Stimulated activated CD4-positive, alpha-beta T cell treated with anti-CD3 and anti-CD28 coated beads, Interleukin-2, amount 100 ng/mL, for 48 hours (primary cell): ENCODE measurements at regions not wholly inside any gene's neighbourhood (a gene's known extent, or its start where the extent isn't known, plus 50 kb on each side); places are given as distances from the start of the nearest gene placed in this dataset.
A peak's percentile ranks its signal among the peaks of the same experiment; 100 is the strongest.
"Not testable (repeated sequence)": the region's sequence is repeated elsewhere in the genome, so short reads cannot be mapped to it uniquely, and the experiment has no call there.

Experiments
- DNase-seq, 2 donors: peaks; one replicate each; pipeline ENCODE4 v3.0.0-alpha.2; 2020

DNA sequence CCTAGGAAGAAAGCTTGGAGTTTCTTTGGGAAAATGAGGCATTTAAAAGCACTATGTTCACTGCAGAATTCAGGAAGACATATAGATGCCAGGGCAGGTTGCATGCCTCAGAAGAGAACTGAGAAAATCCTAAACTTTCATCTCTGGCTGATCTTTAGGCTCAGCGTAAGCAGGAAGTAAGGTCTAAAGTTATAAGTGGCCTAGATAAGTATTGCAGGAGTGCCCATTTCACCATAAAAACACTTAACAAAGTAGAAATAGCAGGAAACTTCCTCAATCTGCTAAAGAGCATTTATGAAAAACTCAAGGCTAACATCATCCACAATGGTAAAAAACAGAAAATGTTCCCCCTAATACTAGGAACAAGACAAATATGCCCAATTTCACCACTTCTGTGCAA lies 320.3 kb downstream of the BMP2 start:
- DNase-seq, result no peak

DNA sequence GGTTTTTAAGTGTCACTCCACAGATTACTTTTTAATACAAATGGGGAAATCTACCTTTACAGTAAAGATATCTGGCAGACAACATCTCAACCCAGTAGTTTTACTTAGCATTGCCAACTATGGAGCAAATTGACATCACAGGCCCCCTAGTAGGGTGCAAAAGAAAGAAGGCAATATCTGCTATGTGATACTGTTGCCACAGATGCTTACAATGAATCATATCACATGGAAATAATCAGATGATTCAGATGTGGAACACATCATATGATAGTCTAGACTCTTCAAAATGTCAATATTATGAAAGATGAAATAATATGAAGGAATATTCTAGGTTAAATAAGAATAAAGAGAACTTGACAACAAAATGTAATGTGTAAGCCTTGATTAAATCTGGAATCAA lies 322.5 kb downstream of the BMP2 start:
- DNase-seq, result no peak

DNA sequence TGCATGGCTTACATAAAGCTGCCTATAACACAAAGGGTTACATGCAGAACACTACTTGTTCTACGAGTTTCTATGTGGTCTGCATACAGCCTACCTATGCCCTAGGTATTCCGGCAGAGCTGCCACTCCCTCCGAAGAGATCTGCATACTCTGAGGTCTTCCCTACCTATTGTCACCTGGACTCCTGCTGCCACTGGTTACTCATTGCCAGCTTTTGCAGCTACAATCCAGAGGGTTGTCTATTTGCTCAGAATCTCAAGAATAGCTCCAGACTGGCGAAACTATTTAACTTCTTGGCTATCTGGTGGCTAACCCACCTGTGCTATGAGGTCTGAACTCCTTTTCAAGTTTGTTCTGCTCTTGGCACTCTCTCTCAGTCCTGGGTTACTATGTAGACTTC lies 323.3 kb downstream of the BMP2 start:
- DNase-seq, result no peak

DNA sequence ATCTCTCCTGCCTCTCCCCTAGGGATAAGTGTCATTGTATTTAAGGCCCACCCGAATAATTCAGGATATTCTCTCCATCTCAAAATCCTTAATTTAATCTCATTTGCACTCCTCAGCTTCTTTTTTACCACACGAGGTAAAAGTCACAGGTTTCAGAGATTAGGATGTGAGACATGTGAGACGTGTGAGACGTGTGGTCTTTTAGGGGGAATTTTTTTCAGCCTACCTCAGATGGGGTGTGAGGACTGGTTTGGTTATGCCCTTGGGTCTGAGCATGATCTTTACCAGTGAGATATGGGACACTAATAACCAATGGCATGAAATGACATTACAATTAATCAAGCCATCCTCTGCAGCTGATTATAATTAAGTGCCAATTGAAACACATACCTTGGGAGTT lies 324.2 kb downstream of the BMP2 start:
- no peak for DNase-seq

DNA sequence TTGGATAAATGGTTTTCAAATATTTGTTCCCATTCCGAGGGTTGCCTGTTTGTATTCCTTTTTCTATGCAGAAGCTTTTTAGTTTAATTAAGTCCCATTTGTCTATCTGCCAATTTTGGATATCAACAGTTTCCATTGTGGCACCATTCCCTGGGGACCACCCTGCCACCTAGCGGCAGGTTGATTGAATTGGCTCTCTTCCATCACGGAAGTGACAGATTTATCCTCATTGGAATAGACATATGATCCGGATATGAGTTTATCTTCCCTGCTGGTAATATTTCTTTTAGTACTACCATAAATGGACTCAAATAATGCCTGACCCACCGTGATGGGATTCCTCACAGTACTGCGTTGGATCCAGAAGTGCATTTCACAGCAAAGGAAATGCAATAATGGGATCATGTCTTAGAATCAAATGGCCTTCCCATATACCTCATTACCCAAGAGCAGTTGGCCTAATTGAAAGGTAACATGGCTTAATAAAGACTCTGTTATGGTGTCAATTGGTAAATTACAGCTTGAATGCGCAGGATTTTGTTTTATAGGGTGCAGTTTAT lies 327.0 kb downstream of the BMP2 start:
- peak in 1 of 2 donors; percentile 13 for DNase-seq

DNA sequence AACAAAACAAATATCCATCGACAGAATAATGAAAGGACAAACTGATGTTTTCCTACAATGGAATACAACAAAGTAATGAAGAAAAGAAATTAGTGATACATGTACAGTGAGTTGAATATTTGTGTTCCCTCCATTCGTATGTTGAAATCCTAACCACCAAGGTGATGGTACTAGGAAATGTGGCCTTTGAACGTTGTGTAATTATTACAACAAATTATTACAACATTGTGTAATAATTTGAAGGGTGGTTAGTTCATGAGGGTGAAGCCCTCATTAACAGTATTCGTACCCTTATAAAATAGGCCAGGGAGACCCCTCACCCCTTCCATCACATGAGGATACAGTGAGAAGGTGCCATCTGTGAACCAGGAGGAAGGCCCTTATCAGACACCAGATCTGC lies 339.4 kb downstream of the BMP2 start:
- no peak for DNase-seq

DNA sequence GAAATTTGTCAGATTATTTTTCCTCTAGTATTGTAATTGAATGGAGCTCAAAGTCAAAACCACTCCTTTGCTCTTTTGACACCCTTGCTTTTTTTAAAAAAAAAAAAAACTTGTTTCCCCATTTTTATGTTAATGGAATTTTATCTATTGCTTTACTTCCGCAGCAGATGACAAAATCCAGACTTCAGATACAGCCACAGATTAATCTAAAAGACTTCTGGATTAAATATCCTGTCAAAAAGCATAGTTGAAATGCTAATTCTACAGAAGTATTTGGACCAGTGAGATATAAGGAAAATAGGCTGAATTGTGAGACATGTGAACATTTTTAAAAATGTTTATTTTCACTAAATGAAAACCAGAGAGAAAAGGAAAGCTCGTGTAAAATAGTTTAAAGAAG lies 341.4 kb downstream of the BMP2 start:
- DNase-seq, result no peak

DNA sequence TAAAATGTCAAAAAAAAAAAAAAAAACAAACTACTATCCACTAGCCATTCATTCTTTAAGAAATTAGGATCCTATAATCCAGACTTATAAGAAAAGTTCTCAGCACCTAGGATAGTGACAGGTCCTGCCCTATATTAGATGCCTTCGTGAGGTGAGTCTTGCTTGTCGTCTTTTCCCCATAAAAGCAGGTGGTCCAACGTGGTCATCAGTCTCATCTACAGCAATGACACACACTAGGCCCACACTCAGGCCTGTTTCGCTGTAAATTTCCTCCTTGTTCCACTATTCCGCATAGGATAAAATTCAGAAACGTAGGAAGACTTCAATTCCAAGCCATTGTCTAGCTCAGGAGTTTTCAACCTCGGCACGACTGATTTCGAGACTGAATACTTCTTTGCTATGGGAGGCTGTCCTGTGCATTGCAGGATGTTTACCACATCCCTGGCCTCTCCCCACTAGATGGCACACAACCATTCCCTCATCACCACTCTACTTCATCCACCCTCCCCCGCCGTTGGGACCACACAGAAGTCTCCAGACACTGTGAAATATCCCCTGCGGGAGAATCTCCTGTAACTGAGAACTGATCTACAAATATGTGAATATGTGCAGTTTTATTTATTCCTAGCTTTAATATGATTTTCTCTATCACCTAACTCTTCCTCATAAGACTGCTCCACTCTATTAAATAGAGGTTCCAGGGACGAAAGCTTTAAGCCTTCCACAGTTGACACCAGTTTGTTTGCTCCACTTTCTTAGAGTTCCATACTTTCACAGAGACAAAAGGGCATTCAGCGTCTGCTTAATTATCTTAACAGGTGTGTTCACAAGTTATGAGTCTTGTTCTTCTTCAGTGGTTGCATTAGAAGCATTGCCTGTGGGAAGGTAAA lies 346.3 kb downstream of the BMP2 start:
- no peak for DNase-seq

DNA sequence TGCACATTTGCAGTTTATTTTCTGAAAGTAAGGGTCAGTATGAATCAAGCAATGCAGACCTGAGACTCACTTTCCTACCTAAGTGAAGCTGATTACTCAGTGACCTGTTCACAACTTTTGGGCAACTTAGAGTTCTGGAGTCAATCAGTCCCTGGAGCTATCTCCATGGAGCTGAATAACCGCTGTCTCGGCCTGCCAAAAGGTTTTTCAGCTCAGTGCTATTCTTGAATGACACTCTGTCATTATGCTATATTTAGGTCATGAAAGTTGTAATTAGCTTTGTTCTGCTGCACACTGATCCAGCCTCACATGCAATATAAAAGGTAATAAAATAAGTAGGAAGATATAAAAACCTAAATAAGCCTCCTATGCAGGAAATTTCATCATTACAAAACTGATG lies 356.0 kb downstream of the BMP2 start:
- no peak for DNase-seq

DNA sequence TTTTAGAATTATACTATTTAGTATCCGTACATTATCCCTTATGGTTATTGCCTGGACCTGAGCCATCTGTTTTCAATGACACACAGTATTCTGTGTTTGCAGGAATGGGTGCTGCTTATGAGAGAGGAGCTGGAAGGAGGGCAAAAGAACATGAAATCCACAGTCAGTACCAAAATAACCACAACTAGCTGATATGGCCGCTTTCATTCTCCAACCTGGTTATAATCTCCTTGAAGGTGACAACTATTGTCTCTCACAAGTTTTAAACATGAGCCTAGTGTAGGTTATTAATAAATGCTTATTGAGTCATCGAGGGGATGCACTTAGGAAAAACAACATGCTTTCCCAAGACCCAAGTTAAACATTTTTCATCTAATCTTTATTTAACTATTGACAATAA lies 356.6 kb downstream of the BMP2 start:
- no peak for DNase-seq

DNA sequence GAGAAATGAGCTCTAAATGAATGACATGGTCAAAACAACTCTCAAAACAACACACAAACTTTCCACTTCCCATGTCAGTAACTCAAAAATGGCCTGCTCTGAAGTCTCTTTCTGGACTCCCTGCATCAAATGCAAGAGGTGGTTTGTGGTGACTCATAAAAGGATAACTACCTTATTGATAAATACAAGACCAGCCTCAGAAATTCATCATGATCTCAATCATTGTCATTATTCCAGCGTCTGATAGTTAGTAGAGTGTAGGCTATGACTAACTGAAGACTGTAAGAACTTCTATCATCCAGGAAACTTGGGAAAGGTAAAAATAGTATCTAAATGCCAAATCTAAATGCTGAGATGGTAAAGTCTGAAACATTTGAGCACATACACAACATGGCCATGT lies 369.4 kb downstream of the BMP2 start:
- DNase-seq, result no peak

DNA sequence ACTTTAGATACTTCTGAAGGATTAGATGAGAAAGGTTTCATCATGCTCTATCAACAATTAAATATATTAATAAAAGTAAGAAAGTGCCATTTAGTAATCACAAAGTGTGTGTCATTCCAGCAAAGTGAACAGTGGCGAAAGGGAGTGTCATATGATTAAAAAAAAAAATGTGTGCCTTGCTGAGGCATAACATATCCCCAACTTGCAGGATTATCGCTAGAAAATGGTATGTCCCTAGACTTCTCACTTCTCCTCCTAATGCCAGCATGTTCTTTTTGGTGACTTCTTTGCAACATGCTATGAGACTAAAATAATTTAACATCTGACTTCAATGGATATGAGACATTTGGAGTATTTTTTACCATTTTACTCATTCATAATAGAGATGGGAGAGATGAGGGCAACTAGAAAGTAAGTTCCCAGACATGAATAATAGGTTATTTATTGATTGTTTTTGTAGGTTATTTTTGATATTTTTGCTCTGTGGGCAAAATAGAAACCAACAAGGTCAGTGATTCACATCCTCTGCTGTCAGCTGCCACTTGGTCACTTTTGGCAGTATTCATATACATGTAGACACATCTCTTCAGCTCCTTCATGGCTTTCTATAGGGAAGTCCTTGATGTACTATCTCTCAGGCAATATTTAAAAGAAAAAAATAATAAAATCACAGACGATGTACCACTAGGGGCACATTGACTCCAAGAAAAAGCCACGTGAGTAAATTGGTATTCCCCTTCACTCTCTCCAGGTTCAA lies 370.1 kb downstream of the BMP2 start:
- DNase-seq, result no peak

DNA sequence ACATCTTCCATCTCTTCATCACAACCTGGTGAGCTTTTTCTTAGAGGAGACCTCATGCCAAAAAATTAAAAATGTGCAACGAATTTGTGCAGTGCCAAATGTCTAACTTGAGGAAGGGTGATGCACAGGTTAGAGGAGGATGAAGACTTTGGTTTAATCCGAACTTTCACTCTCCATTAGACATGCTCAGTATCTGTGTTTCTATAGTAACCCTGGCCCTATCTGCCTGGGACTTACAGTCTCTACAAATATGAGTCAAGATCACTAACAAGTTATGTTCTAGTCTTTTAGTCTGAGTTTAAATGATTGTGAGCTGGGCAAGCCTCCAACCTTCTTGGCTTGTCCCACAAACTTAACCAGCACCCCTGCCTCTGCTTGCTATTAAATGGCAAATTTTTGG lies 377.0 kb downstream of the BMP2 start:
- no peak for DNase-seq

DNA sequence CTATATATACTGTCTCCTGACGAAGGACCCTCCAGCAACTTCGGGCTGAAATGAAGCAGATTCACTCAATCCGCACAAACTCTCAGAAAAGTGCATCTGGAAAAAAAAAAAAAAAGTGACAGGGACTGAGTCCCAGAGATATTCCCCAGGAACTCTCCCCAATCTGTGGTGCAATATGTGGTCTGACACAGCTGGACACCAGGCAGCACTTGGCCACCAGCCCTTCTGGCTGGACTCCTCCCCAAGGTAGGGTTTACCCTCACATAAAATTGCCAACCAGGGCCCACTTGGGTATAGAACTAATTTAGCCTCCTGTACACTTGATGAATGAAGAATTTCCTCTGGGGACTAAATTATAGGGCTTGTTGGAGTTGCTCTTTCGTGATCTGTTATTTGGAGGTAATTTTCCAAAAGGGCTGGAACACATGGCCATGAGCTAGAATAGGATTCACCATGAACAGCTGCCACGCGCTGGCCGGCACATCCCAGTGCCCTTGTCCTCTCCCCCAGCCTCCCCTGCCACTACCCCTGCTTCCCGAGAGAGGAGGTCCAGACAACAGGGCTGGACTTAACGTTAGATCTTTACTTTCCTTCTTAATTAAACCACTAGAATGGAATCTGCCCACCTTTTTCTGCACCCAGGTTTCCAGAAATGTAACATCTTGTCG lies 379.2 kb downstream of the BMP2 start:
- no peak for DNase-seq

DNA sequence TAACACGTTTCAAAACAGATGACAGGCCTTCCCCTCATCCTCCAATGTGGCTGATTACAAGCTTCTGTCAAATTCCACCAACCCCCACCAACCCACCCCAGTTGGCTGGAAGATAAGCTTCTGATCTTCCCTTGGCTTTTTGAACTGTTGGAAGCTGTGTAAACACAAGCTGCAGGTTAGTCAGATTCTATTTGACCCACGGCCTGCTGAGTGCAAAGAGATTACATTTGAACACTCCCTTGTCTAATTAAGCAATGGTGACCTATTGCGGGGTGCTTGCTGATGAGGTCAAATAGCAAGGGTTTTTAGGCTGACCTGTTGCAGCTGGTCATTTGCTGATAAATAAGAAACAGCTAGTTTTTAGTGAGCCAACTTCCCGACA lies 379.7 kb downstream of the BMP2 start:
- no peak for DNase-seq

DNA sequence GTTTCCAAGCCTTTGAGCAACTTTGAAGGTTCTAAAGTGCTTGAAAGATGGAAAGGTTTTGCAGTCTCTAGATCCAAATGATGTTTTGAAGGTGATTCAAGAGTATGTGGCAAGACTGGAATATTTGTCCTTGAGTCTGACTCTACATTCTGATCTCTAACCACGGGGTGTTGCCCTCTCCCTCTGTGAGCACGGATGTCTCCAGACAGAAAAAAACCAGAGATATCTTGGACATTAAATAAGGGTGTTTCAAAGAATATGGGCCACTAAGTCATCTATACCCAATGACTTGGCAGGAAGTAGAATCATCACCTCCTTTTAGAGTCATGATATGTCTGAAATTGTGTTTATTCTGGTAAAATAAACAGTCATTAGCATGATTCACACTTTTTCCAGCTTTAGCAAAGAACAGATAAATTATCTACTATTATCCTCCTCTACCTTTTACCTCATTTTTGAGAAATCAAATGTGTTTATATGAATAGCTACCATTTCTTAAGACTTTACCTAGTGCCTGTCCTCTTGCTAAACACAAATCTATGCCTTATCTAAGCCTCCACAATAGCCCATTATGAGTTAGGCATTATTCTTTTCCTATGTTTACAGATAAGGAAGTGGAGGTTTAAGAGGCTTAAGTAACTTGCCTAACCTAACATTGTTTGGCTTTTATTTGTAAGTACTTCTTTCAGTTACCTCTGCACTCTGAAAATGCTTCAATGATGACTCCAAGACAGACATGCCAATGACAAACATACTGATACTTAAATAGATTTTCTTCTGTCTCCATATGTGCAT lies 384.4 kb downstream of the BMP2 start:
- no peak for DNase-seq

DNA sequence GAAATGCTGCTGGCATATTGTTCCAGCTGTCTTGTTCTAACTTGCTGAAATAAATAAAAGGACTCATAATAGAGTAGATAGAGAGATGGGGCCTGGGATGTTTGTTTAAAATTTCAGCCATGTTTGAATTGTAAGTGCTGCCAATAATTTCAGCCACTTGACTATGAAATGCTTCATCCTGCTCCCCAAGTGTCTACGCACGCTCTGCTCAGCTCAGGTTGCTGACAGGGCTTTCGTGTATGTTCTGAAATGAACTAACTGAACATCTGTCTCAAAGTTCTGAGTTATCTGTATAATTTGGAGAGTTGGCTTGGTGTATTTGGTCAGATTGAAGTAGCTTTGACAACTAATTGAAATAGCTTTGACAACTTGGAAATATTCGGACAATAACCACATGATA lies 387.8 kb downstream of the BMP2 start:
- DNase-seq, result no peak

DNA sequence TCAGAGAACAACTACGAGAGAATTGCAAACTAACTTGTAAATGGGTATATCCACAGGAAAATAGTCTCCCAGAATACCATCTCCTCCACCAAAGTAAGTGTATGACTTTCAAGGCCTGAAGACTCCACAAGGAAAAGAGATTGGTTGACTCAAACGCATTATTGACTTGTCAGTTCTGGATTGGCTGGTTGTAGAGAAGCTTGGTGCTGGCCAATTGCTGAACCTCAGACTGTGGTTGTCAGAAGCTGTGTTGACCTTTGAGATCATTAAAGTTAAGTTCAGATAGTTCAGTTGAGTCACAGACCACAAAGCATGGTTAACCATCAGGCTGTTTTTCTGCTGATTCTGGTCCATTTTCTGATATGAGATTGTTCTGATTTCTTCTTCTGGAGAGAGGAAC lies 388.3 kb downstream of the BMP2 start:
- DNase-seq, result no peak

DNA sequence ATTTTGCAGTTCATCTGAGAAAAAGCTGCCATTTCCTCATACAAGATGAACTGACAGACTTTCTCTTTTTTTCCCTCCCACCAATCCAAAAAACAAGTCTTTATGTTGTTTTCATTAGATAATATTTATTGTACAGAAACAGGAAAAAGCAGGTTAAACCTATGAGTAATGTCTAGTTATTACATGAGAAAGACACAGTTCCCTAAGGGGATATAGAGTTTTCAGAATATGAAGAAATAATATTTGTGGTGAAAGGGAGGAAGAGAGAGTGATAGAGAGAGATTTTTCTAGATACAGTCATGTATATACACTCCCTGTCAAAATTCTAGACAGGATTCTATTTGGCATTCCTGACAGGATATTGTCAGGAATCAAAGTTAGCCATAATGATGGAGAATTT lies 392.4 kb downstream of the BMP2 start:
- no peak for DNase-seq

DNA sequence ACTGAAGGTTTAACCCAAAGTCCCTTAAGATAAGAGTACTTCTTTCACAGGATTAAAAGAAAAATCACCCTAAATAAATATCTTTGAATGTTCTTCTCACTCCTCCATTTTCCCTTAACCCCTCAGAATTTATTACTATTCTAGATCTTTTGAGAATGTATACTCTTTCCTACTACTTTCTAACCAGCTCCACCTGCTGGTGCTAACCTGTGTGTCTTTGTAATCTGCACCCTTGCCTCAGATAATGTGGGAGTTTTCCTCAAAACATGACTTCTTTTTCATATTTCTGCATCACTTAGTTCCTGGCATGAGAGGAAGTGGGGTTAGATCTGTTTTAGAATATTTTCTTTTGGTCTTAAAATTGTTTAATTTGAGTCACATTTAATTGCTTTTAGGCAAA lies 394.2 kb downstream of the BMP2 start:
- DNase-seq, result no peak

DNA sequence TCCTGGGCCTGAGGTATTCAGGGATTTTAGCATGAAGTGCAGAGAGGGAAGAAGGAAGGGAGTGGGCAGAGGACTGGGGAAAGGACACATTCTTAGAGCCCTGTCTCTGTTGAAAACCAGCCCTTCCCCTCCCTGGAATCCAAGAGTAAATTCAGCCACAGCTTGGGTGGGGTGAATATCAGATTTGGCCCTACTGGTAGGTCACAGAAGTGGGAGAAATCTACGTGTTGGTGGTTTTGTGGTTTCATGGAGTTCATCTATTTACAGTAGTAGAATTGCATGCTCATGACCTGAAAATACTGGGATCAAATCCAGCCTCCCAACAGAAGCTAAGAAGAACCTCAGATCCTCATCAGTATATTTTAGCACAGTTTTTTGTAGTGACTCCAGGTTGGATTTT lies 404.4 kb downstream of the BMP2 start:
- DNase-seq, result no peak

DNA sequence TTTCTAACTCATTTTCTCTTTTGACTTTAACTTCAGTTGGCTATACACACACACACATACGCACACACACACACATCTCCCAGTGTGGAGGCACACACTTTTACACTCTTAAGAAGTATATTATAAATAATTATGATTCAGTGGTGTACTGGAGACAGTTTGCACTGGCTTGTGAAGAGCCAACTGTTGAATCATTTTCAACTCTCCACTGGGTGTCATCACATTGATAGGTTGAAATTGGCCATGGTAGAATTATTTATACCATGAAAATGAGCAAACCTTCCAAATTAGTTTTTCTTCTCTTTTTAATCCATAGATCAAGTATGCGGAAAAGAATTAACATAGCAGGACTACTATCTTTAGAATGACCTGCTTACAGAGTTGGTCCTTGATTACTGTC lies 407.1 kb downstream of the BMP2 start:
- DNase-seq, result no peak

DNA sequence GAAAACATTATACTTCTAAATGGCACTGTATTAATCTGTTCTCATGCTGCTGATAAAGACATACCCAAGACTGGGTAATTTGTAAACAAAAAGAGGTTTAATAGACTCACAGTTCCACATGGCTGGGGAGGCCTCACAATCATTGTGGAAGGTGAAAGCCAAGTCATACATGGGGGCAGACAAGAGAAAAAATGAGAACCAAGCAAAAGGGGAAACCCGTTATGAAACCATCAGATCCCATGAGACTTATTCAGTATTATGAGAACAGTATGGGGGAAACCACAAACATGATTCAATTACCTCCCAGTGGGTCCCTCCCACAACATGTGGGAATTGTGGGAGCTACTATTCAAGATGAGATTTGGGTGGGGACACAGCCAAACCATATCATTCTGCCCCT lies 408.3 kb downstream of the BMP2 start:
- DNase-seq, result not testable (repeated sequence)
